GM18909 (cell line): ENCODE measurements at regions not wholly inside any gene's neighbourhood (a gene's known extent, or its start where the extent isn't known, plus 50 kb on each side); places are given as distances from the start of the nearest gene placed in this dataset.
"Not testable (repeated sequence)": the region's sequence is repeated elsewhere in the genome, so short reads cannot be mapped to it uniquely, and the experiment has no call there.

Experiments used
- ATAC-seq: cut with Tn5 transposase; IDR thresholded peaks from one replicate; pipeline ENCODE4 v1.9.1; 2021; ENCODE audit warnings: mild to moderate bottlenecking; ENCODE audit not compliant: unreplicated experiment, poor library complexity

GRCh38 chr9:38171538-38171884, 102.5 kb upstream of the SHB start:
- ATAC-seq: no peak

GRCh38 chr9:38170763-38171537, 101.9 kb upstream of the SHB start:
- not testable (repeated sequence) for ATAC-seq

- ATAC-seq: not testable (repeated sequence)
Observed at GRCh38 chr9:38170155-38170554, 101.1 kb upstream of the SHB start.

- no peak for ATAC-seq
Observed at GRCh38 chr9:38166501-38166900, 97.5 kb upstream of the SHB start.

GRCh38 chr9:38164659-38165221, 95.7 kb upstream of the SHB start:
- ATAC-seq: no peak

- no peak for ATAC-seq
Observed at GRCh38 chr9:38163518-38163917, 94.5 kb upstream of the SHB start.

- no peak for ATAC-seq
Observed at GRCh38 chr9:38162332-38163211, 93.5 kb upstream of the SHB start.

- no peak for ATAC-seq
Observed at GRCh38 chr9:38160613-38161215, 91.7 kb upstream of the SHB start.

GRCh38 chr9:38159599-38159998, 90.6 kb upstream of the SHB start:
- no peak for ATAC-seq

- ATAC-seq: no peak
Observed at GRCh38 chr9:38158628-38159027, 89.6 kb upstream of the SHB start.

GRCh38 chr9:38157711-38158110, 88.7 kb upstream of the SHB start:
- no peak for ATAC-seq

GRCh38 chr9:38154501-38155421, 85.7 kb upstream of the SHB start:
- ATAC-seq: no peak

- ATAC-seq: no peak
Observed at GRCh38 chr9:38153910-38154291, 84.9 kb upstream of the SHB start.

GRCh38 chr9:38153152-38153909, 84.3 kb upstream of the SHB start:
- ATAC-seq: no peak

- no peak for ATAC-seq
Observed at GRCh38 chr9:38149647-38150046, 80.6 kb upstream of the SHB start.

- no peak for ATAC-seq
Observed at GRCh38 chr9:38146844-38147243, 77.8 kb upstream of the SHB start.

GRCh38 chr9:38145526-38146053, 76.6 kb upstream of the SHB start:
- no peak for ATAC-seq

- ATAC-seq: no peak
Observed at GRCh38 chr9:38144421-38144820, 75.4 kb upstream of the SHB start.
